ENCODE measurements at regions not wholly inside any gene's neighbourhood (a gene's known extent, or its start where the extent isn't known, plus 50 kb on each side); places are given as distances from the start of the nearest gene placed in this dataset.

DNA sequence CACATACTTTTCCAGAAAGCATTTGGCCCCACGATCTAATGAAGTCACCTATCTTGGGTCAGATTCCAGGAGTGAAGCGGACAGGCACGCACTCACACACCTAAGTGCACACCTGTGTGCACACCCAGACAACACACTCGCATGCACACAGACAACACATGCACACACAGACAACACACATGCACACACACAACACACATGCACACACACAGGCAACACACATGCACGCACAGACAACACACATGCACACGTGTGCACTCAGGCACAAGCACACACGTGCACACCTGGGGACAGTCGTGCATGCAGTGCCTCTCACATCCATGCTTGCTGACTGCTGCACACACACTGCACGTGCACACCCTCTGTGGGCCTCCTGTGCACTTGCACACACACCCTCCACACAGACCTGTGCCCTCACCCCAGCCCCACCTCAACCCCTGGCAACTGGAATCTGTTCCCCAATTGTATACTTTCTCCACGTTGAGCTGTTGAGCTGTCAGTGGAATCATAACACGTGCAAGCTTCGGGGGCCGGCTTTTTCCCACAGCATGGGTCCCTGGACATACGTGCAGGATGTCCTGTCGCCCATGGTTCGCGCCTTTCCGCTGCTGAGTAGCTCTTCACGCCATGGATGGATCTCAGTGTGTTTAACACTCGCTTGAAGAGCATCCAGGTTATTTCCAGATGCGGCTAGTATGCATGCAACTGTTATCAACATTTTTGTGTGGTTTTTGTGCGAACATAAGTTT, 55.3 kb upstream of the CFAP46 start:
- no peak overlapping the region for H3K14ac ChIP-seq (ENCODE audit: insufficient read depth, low read length)
- no peak overlapping the region for H2BK12ac ChIP-seq (ENCODE audit: insufficient read length, low read depth, low read length)
- H2BK120ac ChIP-seq (ENCODE audit: low read depth, low read length, poor library complexity, severe bottlenecking), result no peak overlapping the region
- WGBS (ENCODE audit: extremely low coverage, insufficient read length, low lambda C conversion rate), result no CpG with 5 or more reads among the region's 22 CpGs
- H3T11ph ChIP-seq (ENCODE audit: low read length), result no peak overlapping the region
- no peaks in the 10 kb centered on the region for H3K4me1 ChIP-seq (ENCODE audit: insufficient read depth, low read length)
- no peaks in the 10 kb centered on the region for H3K79me2 ChIP-seq (ENCODE audit: insufficient read depth, low read length)
- H3K9me3 ChIP-seq (ENCODE audit: control insufficient read depth, low read depth, low read length), result no peaks in the 10 kb centered on the region
- H2AK5ac ChIP-seq (ENCODE audit: insufficient read length, low read length), result no peak overlapping the region
- no peak for DNase-seq
- peaks cover 0 to 2% of the 10 kb centered on the region in 2 experiments; a peak in 3 of 5 replicates for H3K9me3 Mint-ChIP-seq
- H3K56ac ChIP-seq (ENCODE audit: insufficient read length, low read depth, low read length), result no peak overlapping the region
- no peak overlapping the region for H3K4ac ChIP-seq (ENCODE audit: low read depth, low read length)
- TF ChIP-seq, protein P1, sequence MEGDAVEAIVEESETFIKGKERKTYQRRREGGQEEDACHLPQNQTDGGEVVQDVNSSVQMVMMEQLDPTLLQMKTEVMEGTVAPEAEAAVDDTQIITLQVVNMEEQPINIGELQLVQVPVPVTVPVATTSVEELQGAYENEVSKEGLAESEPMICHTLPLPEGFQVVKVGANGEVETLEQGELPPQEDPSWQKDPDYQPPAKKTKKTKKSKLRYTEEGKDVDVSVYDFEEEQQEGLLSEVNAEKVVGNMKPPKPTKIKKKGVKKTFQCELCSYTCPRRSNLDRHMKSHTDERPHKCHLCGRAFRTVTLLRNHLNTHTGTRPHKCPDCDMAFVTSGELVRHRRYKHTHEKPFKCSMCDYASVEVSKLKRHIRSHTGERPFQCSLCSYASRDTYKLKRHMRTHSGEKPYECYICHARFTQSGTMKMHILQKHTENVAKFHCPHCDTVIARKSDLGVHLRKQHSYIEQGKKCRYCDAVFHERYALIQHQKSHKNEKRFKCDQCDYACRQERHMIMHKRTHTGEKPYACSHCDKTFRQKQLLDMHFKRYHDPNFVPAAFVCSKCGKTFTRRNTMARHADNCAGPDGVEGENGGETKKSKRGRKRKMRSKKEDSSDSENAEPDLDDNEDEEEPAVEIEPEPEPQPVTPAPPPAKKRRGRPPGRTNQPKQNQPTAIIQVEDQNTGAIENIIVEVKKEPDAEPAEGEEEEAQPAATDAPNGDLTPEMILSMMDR (conservative IDR thresholded peaks at IDR 0.05), result no peak
- H3K9ac ChIP-seq (ENCODE audit: extremely low read depth, insufficient read length, low read length), result no peak overlapping the region
- no peak overlapping the region for H3K27ac ChIP-seq (ENCODE audit: insufficient read length, low read depth, low read length)
- no peak overlapping the region for H2BK5ac ChIP-seq (ENCODE audit: insufficient read length, low read length)
- no peak overlapping the region for H3K4me2 ChIP-seq (ENCODE audit: insufficient read depth, insufficient read length, low read length)
- no peaks in the 10 kb centered on the region for H4K20me1 ChIP-seq (ENCODE audit: control insufficient read depth, insufficient read depth, insufficient read length)
- no peaks in the 10 kb centered on the region for H3K27me3 ChIP-seq (ENCODE audit: insufficient read depth, low read length)
- H4K91ac ChIP-seq (ENCODE audit: insufficient read length, low read depth, low read length), result no peak overlapping the region
- H3K4me1 Mint-ChIP-seq, result peaks cover 4 to 7% of the 10 kb centered on the region in 2 experiments
- no peak overlapping the region for H3K23ac ChIP-seq (ENCODE audit: insufficient read length, low read depth, low read length)
- H3K36me3 Mint-ChIP-seq (ENCODE audit: insufficient read depth in 1 of 3, low read depth in 3 of 3), result no peaks in the 10 kb centered on the region
- H2AFZ ChIP-seq (ENCODE audit: low read length), result no peak overlapping the region
- H3K4me3 Mint-ChIP-seq, result no peak overlapping the region
- H2BK15ac ChIP-seq (ENCODE audit: low read depth, low read length), result no peak overlapping the region
- H3K18ac ChIP-seq (ENCODE audit: insufficient read length, low read depth, low read length), result no peak overlapping the region
- no peak overlapping the region for H4K8ac ChIP-seq (replicated peaks; ENCODE audit: insufficient read length, low read depth, low read length)
- H2BK20ac ChIP-seq (ENCODE audit: low read depth, low read length, poor library complexity, severe bottlenecking), result no peak overlapping the region
- no peak overlapping the region for H4K5ac ChIP-seq (ENCODE audit: insufficient read length, low read depth, low read length)
- H3K27ac Mint-ChIP-seq, result peak overlapping the region in 1 of 3 experiments; percentile 73; a peak in 1 of 7 replicates
- no peaks in the 10 kb centered on the region for H3K23me2 ChIP-seq (ENCODE audit: insufficient read length, low read depth, low read length, poor library complexity, severe bottlenecking)
- no peaks in the 10 kb centered on the region for H3K79me1 ChIP-seq (ENCODE audit: insufficient read depth, low read depth, low read length, poor library complexity, severe bottlenecking)
- H3K27me3 Mint-ChIP-seq (ENCODE audit: low read depth), result no peaks in the 10 kb centered on the region

Measured in H9 (cell line).